ENCODE measurements at regions not wholly inside any gene's neighbourhood (a gene's known extent, or its start where the extent isn't known, plus 50 kb on each side); places are given as distances from the start of the nearest gene placed in this dataset.

DNA sequence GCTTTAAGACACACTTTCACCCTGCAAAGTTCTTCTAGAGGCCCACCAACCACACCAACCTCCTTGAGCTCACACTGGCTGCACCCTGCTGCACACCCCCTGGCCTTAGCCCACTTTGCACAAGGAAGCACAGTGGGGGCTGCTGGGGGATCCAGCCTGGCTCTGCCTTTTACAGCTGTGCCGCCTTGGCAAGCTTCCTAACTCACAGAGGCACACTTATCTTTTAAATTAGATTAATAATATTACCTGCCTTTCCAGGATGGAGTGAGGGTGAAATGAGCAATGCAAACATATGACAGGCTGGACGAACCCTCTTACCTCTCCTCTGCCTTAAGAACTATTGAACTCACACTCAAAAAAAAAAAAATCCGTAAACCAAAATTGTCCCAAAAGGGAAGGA, 715.8 kb upstream of the ID2 start (continued):
- TF ChIP-seq NPAS2 (CRISPR knock-in tag; IDR thresholded peaks at IDR 0.05; ENCODE audit: borderline replicate concordance) (no peak), RAD21 (conservative IDR thresholded peaks at IDR 0.05 in 1 of 2, IDR thresholded peaks at IDR 0.05 in 1 of 2) (no peak)

- H3K9me3 ChIP-seq, result no peaks in the 10 kb centered on the region
- H3K27ac ChIP-seq, result no peak overlapping the region
- ATAC-seq (no peak), DNase-seq (ENCODE audit: low read depth in 1 of 2, low spot score in 1 of 2) (no peak), FAIRE-seq (no peak)
- H3K4me1 ChIP-seq, result no peaks in the 10 kb centered on the region
- no peak for TF ChIP-seq ATOH8 (CRISPR knock-in tag; IDR thresholded peaks at IDR 0.05; ENCODE audit: low read depth)
- no peak for TF ChIP-seq POLR2AphosphoS2 (conservative IDR thresholded peaks at IDR 0.05; ENCODE audit: low read length)
- no peak for TF ChIP-seq KDM5A (IDR thresholded peaks at IDR 0.05)
- no peak for TF ChIP-seq ZNF302 (CRISPR knock-in tag; IDR thresholded peaks at IDR 0.05)
- TF ChIP-seq NR3C1 (IDR thresholded peaks at IDR 0.05), result no peak
- H3K4me3 ChIP-seq, result no peak overlapping the region
- ChIA-PET POLR2A (no interaction called here), CTCF (no interaction called here)
- 27% methylated on average over 6 of the region's 6 CpGs for WGBS (ENCODE audit: missing lambda C conversion rate)
- H3K4me2 ChIP-seq, result no peak overlapping the region
These were observed 714.0 kb upstream of the ID2 start for GRCh38 chr2:7967707-7968405.

- WGBS (ENCODE audit: missing lambda C conversion rate), result 52% methylated on average over 10 of the region's 10 CpGs
- no peak overlapping the region for H3K27ac ChIP-seq
- no peaks in the 10 kb centered on the region for H3K9me3 ChIP-seq
- CTCF ChIA-PET, result interaction anchor here (0.7 kb wide), 1 partner anchor 23 kb away, joined by 4 read pairs; no protein-coding TSS in a partner anchor
- DNase-seq (ENCODE audit: low read depth in 1 of 2, low spot score in 1 of 2), result no peak
- POLR2A ChIA-PET, result no interaction called here
- no peak for ATAC-seq
- H3K4me1 ChIP-seq, result no peaks in the 10 kb centered on the region
- H3K4me2 ChIP-seq, result no peak overlapping the region
- no peak for TF ChIP-seq ESRRA (IDR thresholded peaks at IDR 0.05; ENCODE audit: borderline replicate concordance, low read length)
- no peak for TF ChIP-seq RNF2 (IDR thresholded peaks at IDR 0.05; ENCODE audit: borderline replicate concordance, low read depth)
- TF ChIP-seq, protein P1, sequence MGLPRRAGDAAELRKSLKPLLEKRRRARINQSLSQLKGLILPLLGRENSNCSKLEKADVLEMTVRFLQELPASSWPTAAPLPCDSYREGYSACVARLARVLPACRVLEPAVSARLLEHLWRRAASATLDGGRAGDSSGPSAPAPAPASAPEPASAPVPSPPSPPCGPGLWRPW (IDR thresholded peaks at IDR 0.05), result no peak
- TF ChIP-seq ZFP36 (IDR thresholded peaks at IDR 0.05; ENCODE audit: borderline replicate concordance, partially characterized antibody), result no peak
- TF ChIP-seq CEBPB (IDR thresholded peaks at IDR 0.05), result no peak
- TF ChIP-seq EHF (CRISPR knock-in tag; IDR thresholded peaks at IDR 0.05), result no peak
- no peak for TF ChIP-seq HOXB5 (CRISPR knock-in tag; IDR thresholded peaks at IDR 0.05)
- no peak for TF ChIP-seq MAFK (IDR thresholded peaks at IDR 0.05; ENCODE audit: partially characterized antibody)
- TF ChIP-seq, protein P2, sequence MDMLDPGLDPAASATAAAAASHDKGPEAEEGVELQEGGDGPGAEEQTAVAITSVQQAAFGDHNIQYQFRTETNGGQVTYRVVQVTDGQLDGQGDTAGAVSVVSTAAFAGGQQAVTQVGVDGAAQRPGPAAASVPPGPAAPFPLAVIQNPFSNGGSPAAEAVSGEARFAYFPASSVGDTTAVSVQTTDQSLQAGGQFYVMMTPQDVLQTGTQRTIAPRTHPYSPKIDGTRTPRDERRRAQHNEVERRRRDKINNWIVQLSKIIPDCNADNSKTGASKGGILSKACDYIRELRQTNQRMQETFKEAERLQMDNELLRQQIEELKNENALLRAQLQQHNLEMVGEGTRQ (IDR thresholded peaks at IDR 0.05), result no peak
- no peak for TF ChIP-seq NPAS2 (CRISPR knock-in tag; IDR thresholded peaks at IDR 0.05; ENCODE audit: borderline replicate concordance)
- no peak for FAIRE-seq
- no peak overlapping the region for H3K4me3 ChIP-seq
These were observed 711.9 kb upstream of the ID2 start for GRCh38 chr2:7969756-7970515.

- Histone ChIP-seq H3K9me3 (no peaks in the 10 kb centered on the region), H3K4me1 (no peaks in the 10 kb centered on the region), H3K4me3 (no peak overlapping the region), H3K27ac (no peak overlapping the region), H3K4me2 (no peak overlapping the region)
- TF ChIP-seq CEBPB (IDR thresholded peaks at IDR 0.05) (no peak), FOXS1 (CRISPR knock-in tag; IDR thresholded peaks at IDR 0.05) (no peak), TP53 (CRISPR knock-in tag; IDR thresholded peaks at IDR 0.05) (no peak), FOSB (CRISPR knock-in tag; IDR thresholded peaks at IDR 0.05) (no peak), EP300 (IDR thresholded peaks at IDR 0.05) (no peak), MAFK (IDR thresholded peaks at IDR 0.05; ENCODE audit: partially characterized antibody) (no peak)
- ChIA-PET CTCF (interaction anchor here (1.0 to 1.5 kb wide), 3 partner anchors 11 to 26 kb away, joined by 3 read pairs; no protein-coding TSS in a partner anchor), POLR2A (no interaction called here)
- DNase-seq (ENCODE audit: low read depth in 1 of 2, low spot score in 1 of 2), result no peak
- FAIRE-seq, result no peak
- no peak for ATAC-seq
- WGBS (ENCODE audit: missing lambda C conversion rate), result 35% methylated on average over 2 of the region's 2 CpGs
These were observed 710.6 kb upstream of the ID2 start for GRCh38 chr2:7971248-7971647.
